DMS53 (cell line): ENCODE measurements at regions not wholly inside any gene's neighbourhood (a gene's known extent, or its start where the extent isn't known, plus 50 kb on each side); places are given as distances from the start of the nearest gene placed in this dataset.
"Not testable (repeated sequence)": the region's sequence is repeated elsewhere in the genome, so short reads cannot be mapped to it uniquely, and the experiment has no call there.

ENCODE experiments used
- DNase-seq: peaks from one replicate; lab custom pipeline; 2025; lab: John Stamatoyannopoulos, UW

- DNase-seq = no peak
Observed at GRCh38 chr2:138066139-138066806, 102.0 kb downstream of the HNMT start.

GRCh38 chr2:138066841-138067240 lies 102.6 kb downstream of the HNMT start:
- DNase-seq = no peak

DNA sequence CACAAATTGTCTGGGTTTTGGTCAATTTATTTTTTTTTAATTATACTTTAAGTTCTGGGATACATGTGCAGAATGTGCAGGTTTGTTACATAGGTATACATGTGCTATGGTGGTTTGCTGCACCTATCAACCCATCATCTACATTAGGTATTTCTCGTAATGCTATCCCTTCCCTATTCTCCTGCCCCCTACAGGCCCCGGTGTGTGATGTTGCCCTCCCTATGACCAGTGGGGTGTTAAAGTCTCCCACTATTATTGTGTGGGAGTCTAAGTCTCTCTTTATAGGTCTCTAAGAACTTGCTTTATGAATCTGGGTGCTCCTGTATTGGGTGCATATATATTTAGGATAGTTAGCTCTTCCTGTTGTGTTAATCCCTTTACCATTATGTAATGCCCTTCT lies 104.4 kb downstream of the HNMT start:
- DNase-seq = not testable (repeated sequence)

GRCh38 chr2:138071042-138071719 lies 106.9 kb downstream of the HNMT start:
- peak; percentile 73 for DNase-seq

DNA sequence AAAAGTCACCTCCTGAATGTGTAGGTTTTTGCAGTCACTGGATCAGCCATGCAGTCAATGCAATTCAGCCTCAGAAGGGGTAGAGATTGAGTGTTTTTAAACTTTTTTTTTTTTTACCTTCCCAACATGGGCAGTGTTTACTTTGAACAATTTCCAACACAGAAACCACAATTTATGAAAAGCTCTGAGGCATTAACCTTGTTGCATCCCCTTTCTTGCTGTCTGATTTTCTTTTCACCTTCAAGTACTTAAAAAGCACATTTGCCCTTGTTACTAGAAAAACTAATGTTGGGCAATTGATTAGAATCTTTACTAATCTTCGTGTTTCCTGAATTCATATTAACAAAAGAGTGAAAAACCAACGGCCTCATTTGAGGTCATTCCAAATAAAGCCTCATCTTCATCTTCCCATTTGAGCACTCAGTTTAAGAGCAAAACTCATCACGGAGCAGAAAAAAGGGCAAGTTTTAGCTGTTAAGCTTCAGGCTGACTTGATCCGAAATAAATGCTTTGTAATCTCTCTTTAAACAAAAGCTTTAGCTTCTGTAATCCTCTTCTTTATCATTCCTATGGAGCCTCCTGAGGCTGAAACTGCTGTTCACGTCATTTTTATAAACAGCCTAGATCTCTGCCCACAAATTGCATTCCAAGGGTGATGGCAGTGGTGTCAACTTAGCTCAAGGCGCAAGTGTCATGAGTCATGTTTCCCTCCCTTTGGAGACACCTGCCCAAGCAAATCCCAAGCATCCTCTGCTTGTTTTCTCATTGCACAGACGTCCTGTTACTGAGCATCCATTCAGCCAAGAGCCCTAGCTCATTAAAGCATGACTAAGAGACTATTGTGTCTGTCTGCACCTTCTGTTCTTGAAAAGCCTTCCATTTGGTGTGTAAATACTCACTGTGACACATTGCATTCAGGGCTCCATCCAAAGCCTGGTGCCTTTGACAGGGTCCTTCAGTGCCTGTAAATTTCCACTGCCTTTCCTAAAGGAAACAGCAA lies 107.7 kb downstream of the HNMT start:
- peak; percentile 90 for DNase-seq

DNA sequence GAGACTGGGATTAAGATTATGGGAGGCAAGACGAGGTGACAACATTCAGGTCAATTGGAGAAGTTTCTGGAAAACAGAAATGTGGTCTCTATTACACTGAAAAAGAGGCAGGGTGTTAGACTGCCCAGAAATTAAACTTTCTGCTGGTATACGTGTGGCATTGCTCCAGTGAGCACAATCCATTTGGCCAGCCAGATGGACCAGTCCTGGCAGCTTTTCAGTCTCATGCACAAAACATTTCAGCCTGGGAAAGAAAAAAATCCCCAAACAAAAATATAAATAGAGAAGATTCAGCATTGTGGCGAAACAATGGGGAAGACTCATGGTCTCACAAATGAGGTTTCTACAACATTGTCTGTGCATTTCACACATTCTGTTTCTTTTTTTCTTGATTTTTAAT lies 113.9 kb downstream of the HNMT start:
- DNase-seq = no peak

GRCh38 chr2:138079976-138080375 lies 115.7 kb downstream of the HNMT start:
- DNase-seq = no peak

- DNase-seq = no peak
Observed at GRCh38 chr2:138081225-138082073, 117.2 kb downstream of the HNMT start.

- DNase-seq = no peak
Observed at GRCh38 chr2:138084206-138084605, 119.9 kb downstream of the HNMT start.

DNA sequence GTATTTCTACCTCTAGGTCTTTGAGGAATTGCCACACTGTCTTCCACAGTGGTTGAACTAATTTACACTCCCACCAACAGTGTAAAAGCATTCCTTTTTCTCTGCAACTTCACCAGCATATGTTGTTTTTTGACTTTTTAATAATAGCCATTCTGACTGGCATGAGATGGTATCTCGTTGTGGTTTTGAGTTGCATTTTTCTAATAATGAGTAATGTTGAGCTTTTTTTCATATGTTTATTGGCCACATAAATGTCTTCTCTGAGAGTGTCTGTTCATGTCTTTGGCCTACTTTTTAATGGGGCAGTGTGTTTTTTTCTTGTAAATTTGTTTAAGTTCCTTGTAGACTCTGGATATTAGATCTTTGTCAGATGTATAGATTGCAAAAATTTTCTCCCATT lies 121.2 kb downstream of the HNMT start:
- not testable (repeated sequence) for DNase-seq

DNA sequence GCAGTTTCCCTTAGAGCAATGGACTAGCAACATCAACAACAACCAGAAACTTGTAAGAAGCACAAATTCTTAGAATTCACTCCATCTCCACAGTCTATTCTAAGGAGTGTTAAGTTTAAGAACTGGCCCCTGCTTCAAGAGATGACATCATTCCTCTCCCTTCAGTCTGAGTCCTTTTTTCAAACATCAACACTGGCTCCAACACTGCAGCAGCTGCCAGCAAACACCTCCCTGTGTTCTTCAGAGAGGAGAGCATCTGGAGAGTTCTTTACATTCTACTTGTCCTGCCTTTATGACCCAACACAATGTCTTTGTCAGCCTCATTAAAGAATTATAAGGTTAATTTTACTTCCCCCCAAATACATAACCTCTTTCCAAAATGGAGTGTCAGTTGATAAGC lies 122.3 kb downstream of the HNMT start:
- peak; percentile 8 for DNase-seq

DNA sequence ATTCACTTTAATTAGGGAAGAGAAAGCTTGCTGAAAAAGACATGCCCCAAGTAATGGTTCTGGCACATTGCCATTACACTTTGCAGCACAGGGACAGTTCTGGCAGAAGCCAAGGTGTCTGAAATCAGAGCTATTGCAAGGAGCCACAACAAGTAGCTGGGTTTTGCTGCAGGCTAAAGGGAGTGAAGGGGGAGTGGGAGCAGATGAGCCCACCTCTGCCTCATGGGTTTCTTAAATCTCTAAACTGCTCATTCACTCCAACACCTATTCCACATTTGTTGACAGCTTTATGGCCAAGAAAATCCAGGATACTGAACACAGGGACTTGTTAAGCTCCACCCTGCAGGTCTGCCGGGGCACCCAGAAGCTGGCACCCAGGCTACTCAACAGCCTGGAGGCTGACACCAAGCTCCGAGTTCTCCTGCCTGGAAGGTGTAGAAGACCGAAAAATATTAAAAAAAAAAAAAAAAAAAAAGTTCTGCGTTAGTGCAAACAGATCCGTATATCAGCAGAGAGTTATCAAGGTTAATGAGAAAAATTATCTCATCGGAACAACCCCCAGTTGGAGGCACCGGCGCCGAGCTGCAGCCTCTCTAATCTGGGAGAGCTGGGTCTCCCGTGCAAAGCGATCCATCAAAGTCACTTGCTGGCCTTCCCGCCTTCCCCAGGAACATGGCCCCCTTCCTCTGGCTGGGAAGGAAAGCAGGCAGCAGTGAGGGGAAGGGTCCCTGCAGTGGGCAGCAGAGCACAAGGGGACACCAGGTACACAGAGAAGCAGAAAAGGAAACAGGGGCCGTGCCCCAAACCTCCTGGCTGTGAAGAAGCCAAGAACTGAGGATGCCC lies 123.7 kb downstream of the HNMT start:
- no peak for DNase-seq

DNA sequence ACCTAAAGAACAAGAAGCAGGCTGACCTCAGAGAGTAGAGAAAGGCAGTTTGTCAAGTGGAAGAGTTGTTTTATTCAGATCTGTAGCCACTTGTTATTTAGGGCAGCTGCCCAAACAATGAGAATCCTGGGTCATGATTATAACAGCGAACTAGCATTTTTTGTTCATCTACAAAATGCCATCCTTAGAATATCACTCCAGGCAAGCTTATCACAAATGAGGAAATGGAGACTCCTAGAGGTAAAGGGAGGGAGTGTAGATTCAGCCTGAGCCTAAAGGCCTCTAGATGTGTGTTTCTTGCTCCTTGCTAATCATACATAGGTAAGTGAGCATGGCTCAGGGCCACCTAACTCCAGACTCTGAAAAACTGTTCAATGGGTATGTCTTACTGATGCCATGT lies 126.1 kb downstream of the HNMT start:
- peak; percentile 67 for DNase-seq

DNA sequence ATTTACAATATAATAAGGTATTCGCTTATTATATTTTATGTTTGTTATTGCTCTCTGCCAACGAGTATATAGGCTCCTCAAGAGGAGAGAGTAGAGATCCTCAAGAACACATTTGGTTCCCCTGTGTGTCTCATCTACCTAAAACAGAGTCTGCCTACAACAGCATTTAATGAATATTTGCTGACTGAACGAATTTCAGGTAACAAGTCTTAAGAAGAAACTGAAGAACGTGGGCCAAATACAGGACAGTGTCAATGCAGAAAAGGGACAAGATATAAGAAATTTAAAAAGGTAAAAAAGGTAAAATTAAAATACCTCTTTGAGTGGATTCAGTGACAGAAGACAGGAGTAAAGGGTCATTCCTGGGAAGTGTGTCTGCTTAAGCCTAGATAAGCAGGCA lies 129.2 kb downstream of the HNMT start:
- DNase-seq = no peak

DNA sequence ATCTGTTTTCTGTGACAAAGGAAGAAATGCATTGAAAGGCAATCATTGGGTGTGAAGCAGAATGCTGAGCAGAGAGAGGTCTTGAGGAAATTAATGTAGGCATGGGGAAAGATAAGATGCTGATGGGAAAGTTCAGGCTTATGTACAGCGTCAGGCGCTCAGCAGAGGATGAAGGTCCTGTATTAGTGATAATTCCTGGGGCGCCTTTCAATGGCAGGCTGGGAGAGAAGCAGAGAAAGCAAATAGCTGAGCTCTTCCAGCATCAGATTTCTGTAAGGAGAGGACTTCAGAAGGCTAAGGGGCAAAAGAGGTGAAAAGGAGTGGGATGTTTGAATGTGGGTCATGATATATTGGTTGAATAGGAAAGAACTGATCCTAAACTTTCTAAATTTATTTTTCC lies 129.8 kb downstream of the HNMT start:
- DNase-seq = no peak

DNA sequence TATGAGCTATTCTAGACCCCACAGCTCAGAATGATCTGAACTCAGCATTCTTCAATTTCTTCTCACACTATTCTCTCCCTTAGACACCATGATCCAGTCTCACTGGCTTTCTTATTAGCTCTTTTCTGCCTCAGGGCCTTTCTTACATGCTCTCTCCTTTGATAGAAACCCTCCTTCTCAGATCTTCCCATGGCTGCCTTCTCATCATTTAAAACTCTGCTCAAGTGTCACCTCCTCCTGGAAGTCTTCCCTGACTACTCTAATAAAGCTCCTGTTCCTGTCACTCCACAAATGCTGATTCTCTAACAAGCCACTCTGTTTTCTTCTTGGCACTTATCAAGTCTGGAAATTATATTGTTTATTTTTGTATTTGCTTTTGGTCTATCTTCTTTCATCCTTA lies 131.1 kb downstream of the HNMT start:
- no peak for DNase-seq

- not testable (repeated sequence) for DNase-seq
Observed at GRCh38 chr2:138099288-138099687, 135.0 kb downstream of the HNMT start.

DNA sequence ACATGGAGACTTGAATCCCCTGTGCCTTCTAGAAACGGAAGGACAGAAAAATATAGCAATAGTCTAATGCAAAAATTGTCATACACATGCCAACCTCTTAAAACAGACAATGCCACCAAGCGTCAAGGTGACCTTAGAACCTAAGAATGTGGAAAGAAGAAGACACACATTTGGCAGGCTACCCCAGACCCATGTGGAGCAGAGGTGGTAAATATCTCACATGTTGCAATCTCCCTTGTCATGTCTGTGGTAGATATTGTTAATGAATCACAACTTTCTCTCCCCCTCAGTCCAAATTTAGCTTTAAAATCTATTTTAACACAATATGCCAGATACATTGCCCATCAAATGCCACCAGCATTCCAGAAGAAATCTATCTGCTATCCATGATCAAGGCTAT lies 137.4 kb downstream of the HNMT start:
- DNase-seq = no peak

DNA sequence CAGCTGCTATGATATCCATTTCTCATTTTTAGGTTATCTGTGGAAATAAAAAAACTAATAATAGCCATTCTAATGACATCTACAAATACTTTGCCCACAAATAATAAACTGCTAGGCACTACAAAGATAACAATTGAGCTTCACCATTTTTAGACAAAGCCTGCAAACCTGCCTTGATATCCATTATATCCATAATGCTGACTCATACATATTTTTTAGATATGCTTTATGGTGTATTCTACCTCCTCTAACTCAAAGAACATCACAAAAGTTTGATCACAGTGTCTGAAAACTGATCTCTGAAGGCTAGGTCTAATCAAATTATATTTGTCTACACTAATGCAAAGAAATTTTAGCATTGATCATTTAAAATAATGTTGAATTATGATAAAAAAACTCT lies 138.4 kb downstream of the HNMT start:
- DNase-seq = no peak

- no peak for DNase-seq
Observed at GRCh38 chr2:138103156-138103555, 138.9 kb downstream of the HNMT start.

GRCh38 chr2:138104071-138104470 lies 139.8 kb downstream of the HNMT start:
- no peak for DNase-seq
